SW 1271 (cell line): ENCODE measurements at regions not wholly inside any gene's neighbourhood (a gene's known extent, or its start where the extent isn't known, plus 50 kb on each side); places are given as distances from the start of the nearest gene placed in this dataset.

Experiments
- DNase-seq, 2 experiments: peaks; one replicate each; lab custom pipeline; 2025; lab: John Stamatoyannopoulos, UW

DNA sequence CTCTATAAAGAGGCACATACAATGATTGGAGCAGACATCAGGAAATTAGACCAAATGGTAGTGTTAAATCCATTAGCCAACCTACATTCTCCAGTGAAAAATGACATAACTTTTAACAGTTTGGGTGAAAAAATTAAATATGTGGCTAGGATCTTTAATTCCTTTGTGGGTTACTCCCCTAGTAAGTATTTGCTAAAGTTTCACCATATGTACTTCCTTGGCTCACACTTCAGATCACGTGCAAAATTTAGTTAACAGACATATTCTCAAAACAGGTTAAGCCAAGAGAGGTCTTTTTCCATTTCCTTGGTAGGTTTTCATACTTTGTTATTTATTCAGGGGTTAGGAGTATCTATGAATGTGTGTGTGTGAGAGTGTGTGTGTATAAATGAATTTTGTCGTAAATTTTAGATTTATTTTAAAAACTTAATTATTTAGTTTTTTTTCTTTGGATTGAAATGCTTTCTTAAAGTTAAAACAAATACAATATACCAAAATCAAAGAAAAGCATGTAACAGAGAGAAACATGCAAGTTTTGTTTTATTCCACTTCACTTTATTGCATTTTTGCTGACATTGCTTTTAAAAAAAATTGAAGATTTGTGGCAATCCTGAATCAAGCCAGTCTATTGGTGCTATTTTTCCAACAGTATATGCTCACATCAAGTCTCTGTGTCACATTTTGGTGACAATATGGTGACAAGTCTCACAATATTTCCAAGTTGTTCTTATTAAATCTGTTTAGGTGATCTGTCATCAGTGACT lies 258.7 kb downstream of the FLRT2 start:
- no peak for DNase-seq

DNA sequence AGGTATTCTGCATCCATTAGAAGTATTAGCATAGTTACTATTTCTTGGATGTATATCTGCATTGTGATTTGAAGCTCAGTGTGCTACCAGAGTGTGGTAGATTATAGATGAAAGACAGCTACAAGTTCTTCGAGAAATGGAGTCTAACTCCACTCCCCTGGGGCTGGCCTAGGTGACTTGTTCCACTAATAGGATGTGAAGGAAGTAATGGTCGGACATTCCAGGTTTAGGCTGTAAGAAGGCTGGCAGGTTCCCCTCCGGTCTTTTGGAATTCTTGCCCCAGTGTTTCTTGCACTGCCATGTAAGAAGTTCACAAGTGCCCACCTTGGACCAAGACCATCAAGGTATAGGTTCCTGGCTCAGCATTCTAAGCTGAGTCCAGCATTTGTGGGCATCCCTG lies 236.4 kb downstream of the FLRT2 start:
- DNase-seq: no peak

DNA sequence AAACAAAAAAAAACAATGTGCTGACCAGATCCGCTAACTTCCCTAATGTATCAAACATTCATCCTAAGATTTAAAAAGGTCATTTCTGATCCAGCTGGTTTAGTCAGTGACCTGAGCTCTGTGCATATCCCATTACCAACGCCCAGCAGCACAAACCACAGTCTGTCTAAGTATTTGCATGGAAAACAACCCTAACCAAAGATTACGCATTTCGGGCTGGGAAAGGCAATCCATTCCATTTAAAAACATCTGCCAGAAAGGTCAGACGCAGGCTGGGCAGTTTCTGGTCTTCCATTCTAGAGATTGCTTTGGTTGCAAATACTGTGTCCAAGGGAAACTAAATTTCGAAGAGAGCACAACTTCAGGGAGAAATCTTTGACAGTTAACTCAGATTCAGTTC lies 234.9 kb downstream of the FLRT2 start:
- DNase-seq: no peak

DNA sequence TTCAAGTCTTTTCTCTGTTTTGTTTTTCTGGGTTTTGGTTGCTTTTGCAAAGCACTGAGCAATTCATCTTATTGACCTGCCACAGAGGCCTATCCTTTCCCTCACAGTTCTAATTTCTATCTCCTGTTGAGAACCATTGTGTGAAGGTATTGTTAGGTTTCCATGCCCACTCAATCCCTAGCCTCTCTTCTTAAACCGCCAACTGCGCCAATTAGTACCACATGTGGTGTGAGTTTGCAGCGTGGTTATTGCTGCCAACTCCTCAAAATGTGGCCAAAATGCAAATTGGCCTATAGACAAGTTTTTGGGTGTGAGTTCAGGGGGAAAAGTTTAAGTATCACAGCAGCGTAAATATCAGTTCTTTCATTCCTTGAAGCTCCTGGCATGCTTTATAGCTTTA lies 232.6 kb downstream of the FLRT2 start:
- DNase-seq: no peak

DNA sequence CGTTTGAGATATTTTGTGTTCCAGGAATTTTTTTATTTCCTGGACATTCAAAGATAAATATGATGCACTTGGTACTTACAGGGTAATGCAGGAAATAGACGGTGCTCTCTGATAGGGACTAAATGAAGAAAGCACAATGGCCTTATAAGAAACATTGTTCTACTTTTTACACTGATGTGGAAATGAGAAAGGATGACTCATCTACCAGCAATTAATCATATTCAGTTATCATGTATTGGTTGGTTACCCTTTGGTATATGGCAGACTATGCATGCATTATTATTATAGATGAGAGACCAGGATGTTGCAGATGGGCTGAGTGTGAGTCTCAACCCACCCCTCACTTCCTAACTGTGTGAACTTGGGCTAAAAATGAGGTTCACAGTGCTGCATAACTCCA lies 222.2 kb downstream of the FLRT2 start:
- DNase-seq: no peak

DNA sequence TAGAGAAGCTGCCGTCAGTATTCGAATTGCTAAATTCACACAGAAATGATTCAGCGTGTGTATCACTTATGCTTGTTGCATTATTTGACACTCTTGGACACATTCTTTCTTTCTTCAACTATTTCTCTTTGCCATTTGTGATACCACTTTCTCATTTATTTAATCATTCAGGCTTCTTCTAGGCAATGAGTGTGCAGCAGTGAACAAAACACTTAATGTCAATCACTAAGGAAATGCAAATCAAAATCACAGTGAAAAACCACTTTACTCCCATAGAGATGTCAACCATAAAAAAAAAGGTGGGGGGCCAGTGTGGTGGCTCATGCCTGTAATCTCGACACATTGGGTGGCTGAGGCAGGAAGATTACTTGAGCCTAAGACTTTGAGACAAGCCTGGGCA lies 214.6 kb downstream of the FLRT2 start:
- DNase-seq: no peak

DNA sequence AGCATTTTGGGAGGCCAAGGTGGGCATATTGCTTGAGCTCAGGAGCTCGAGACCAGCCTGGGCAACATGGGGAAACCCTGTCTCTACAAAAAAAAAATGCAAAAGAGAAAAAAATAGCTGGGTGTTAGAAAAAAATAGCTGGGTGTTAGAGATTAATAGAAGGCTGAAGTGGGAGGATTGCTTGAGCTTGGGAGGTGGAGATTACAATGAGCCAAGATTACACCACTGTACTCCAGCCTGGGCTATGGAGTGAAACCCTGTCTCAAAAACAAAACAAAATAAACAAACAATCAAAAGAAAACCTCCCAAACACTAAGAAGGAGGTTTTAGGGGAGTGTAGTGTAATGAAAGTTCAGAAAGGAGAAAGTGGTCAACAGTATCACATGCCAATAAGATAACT lies 202.1 kb downstream of the FLRT2 start:
- DNase-seq: no peak

DNA sequence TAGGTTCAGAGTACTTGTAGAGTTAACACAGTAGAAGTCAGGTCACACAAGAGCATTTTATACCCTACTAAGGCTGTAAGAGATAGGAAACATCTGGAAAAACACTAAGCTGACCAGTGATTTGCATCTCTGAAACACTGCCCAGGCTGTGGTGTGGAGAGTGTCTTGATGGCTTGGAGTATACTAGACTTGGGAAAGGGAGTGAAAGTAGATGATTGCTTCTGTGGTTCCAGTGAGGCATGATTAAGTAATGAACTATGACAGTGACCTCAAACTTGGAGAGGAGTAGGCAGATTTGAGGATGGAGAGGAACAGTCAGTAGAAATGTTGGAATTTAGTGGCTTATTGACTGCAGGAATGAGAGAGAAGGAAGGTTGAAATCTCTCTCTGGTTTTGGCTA lies 201.2 kb downstream of the FLRT2 start:
- DNase-seq: no peak

DNA sequence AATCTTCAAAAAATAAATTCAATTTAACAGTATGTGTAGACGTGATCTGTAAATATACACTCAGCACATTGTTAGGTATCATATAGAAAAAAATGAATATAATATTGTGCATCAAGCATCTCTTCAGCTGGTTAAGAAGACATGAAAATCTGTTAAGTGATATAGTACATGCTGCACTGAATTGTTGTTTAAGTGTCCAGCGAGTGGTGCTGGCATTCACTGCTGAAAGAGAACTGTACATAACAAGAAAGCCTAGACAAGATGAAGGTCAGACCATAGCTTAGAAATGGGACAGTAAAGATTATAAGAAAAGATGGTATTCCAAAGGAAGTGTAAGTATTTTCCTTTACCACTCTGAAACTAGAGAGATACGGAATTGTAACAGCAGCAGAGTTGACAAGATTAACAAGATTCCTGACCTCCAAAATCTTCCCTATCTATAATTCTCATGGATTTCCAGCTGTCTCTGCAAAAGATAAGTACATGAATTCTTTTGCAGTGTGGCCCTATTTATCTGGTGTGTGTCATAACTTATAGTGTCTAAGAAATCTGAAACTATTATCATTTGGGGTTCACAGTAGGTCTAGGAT lies 198.6 kb downstream of the FLRT2 start:
- DNase-seq: no peak

DNA sequence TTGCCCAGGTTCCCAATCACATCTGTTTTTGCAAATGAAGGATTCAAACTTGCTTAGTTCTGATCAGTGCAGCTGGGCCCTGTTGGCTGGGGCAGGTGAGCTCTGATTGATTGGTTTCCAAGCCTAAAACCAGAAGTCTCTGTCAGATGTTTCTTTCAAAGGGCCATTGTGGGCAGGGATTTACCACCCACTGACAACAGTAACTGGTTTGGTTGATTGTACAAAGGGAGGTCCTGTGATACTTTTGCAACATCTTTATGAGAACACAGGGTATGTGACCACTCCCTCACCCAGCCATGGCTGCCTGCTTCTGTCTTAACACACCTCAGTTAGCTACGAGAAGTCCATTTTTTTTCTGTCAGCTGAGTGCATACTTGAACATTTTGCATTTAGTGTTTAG lies 184.1 kb downstream of the FLRT2 start:
- DNase-seq: no peak

DNA sequence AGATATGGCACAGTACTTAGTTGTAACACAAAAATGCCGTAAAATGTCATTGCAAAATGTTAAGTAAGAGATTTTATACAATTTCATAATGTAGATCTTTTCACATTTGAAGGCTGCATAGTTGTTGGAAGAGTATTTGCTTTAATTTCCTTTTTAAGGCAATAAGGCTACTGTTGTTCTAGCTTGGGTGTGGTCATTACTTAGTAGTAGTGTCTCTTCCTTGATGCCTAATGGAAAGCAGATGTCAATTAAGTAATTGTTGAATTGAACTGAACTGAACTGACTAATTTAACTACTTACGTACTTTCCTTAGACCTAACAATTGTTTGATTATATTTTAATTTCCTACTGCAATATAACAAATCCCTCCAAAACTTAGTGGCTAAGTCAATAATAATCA lies 181.7 kb downstream of the FLRT2 start:
- DNase-seq: no peak
